ENCODE measurements at regions not wholly inside any gene's neighbourhood (a gene's known extent, or its start where the extent isn't known, plus 50 kb on each side); places are given as distances from the start of the nearest gene placed in this dataset.

DNA sequence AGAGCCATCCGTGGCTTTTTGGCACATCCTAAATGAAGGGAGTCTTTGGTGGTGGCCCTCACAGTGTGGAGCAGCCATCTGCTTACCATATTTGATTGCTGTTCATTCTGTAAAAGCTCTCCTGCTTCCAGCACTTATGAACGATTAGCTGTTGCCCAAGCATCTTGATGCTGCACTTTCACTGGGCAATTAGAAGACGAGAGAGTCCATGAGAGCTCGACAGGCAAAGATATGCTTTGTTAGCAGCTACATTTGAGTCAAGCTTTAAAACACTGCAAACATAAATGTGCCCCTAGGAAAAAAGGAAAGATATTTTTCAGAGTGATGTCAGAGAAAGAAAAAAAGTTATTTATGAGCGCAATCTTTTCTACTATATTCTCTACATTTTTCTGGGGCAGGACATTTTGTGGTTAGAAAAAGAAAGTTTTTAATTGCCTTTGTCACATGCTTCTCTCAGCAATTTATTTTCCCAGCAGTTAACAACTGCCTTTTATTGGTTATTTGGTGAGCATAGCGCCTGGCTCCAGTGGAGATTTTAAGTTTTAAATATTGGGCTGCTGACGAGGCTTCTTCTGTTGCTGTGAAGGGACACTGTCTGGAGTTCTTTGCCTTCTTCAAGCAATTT is 468.4 kb downstream of the C3orf38 start:
- no peak for ATAC-seq
- RAD21 ChIA-PET (ENCODE audit: unreplicated experiment), result no interaction called here
- Histone ChIP-seq H3K27me3 (replicated peaks in 1 of 2; ENCODE audit: control insufficient read depth in 2 of 2, insufficient read depth in 2 of 2, low read length in 1 of 2) (no peaks in the 10 kb centered on the region), H4K20me1 (ENCODE audit: control insufficient read depth, insufficient read depth) (no peaks in the 10 kb centered on the region), H3K4me2 (ENCODE audit: control insufficient read depth, insufficient read depth) (no peak overlapping the region), H3K79me2 (ENCODE audit: control insufficient read depth, insufficient read depth, low read length) (no peaks in the 10 kb centered on the region), H3K4me3 (no peak overlapping the region), H3K36me3 (ENCODE audit: control insufficient read depth in 2 of 2, insufficient read depth in 2 of 2, low read length in 1 of 2) (no peaks in the 10 kb centered on the region), H3K9ac (ENCODE audit: control insufficient read depth, insufficient read depth, low read length) (no peak overlapping the region), H2AFZ (ENCODE audit: control insufficient read depth, low read depth, low read length) (no peak overlapping the region), H3K4me1 (ENCODE audit: control insufficient read depth, insufficient read depth, low read length) (no peaks in the 10 kb centered on the region), H3K27ac (ENCODE audit: control insufficient read depth, insufficient read depth) (no peak overlapping the region), H3K9me3 (replicated peaks; ENCODE audit: control insufficient read depth, insufficient read depth, low read length) (no peaks in the 10 kb centered on the region)
- POLR2A ChIA-PET, result no interaction called here
- in situ Hi-C loops (cut with MboI) (no loop called here), intact Hi-C loops (cut with micrococcal nuclease; ENCODE audit: unreplicated experiment) (no loop called here)
- WGBS (ENCODE audit: insufficient coverage, insufficient replicate concordance, low lambda C conversion rate, missing lambda C conversion rate), result 21% methylated on average over 7 of the region's 7 CpGs
- SMC1A ChIA-PET (ENCODE audit: uncharacterized antibody, unreplicated experiment), result interaction anchor here (0.8 kb wide), 1 partner anchor 32 kb away, joined by 3 read pairs; no protein-coding TSS in a partner anchor
- CTCF ChIA-PET, result no interaction called here
- FAIRE-seq, result no peak
- BruUV-seq (replicated peaks), result no TSS peak
- TF ChIP-seq SMAD1 (IDR thresholded peaks at IDR 0.05; ENCODE audit: low read depth, partially characterized antibody) (no peak), BHLHE40 (IDR thresholded peaks at IDR 0.05; ENCODE audit: borderline replicate concordance in 1 of 2, low read depth in 2 of 2, low read length in 1 of 2) (no peak), NR2C2 (IDR thresholded peaks at IDR 0.05; ENCODE audit: borderline replicate concordance, control insufficient read depth, insufficient read length, low read depth) (no peak), ZNF24 (IDR thresholded peaks at IDR 0.05) (no peak), BCL11A (IDR thresholded peaks at IDR 0.05; ENCODE audit: low read depth, low read length) (no peak), POLR2A (IDR thresholded peaks at IDR 0.05; ENCODE audit: low read depth, low read length) (no peak), HDAC6 (IDR thresholded peaks at IDR 0.05; ENCODE audit: unreplicated experiment) (no peak), MXI1 (IDR thresholded peaks at IDR 0.05; ENCODE audit: low read depth, low read length) (no peak), ATF7 (IDR thresholded peaks at IDR 0.05; ENCODE audit: low read depth) (no peak), CREM (IDR thresholded peaks at IDR 0.05; ENCODE audit: low read depth) (no peak)
- TF ChIP-seq, protein P1, sequence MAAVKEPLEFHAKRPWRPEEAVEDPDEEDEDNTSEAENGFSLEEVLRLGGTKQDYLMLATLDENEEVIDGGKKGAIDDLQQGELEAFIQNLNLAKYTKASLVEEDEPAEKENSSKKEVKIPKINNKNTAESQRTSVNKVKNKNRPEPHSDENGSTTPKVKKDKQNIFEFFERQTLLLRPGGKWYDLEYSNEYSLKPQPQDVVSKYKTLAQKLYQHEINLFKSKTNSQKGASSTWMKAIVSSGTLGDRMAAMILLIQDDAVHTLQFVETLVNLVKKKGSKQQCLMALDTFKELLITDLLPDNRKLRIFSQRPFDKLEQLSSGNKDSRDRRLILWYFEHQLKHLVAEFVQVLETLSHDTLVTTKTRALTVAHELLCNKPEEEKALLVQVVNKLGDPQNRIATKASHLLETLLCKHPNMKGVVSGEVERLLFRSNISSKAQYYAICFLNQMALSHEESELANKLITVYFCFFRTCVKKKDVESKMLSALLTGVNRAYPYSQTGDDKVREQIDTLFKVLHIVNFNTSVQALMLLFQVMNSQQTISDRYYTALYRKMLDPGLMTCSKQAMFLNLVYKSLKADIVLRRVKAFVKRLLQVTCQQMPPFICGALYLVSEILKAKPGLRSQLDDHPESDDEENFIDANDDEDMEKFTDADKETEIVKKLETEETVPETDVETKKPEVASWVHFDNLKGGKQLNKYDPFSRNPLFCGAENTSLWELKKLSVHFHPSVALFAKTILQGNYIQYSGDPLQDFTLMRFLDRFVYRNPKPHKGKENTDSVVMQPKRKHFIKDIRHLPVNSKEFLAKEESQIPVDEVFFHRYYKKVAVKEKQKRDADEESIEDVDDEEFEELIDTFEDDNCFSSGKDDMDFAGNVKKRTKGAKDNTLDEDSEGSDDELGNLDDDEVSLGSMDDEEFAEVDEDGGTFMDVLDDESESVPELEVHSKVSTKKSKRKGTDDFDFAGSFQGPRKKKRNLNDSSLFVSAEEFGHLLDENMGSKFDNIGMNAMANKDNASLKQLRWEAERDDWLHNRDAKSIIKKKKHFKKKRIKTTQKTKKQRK (IDR thresholded peaks at IDR 0.05; ENCODE audit: low read depth, low read length), result no peak
- TF ChIP-seq, protein P2, sequence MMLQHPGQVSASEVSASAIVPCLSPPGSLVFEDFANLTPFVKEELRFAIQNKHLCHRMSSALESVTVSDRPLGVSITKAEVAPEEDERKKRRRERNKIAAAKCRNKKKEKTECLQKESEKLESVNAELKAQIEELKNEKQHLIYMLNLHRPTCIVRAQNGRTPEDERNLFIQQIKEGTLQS (IDR thresholded peaks at IDR 0.05; ENCODE audit: borderline replicate concordance, extremely low read depth, low read depth, low read length), result no peak
- TF ChIP-seq, protein P3, sequence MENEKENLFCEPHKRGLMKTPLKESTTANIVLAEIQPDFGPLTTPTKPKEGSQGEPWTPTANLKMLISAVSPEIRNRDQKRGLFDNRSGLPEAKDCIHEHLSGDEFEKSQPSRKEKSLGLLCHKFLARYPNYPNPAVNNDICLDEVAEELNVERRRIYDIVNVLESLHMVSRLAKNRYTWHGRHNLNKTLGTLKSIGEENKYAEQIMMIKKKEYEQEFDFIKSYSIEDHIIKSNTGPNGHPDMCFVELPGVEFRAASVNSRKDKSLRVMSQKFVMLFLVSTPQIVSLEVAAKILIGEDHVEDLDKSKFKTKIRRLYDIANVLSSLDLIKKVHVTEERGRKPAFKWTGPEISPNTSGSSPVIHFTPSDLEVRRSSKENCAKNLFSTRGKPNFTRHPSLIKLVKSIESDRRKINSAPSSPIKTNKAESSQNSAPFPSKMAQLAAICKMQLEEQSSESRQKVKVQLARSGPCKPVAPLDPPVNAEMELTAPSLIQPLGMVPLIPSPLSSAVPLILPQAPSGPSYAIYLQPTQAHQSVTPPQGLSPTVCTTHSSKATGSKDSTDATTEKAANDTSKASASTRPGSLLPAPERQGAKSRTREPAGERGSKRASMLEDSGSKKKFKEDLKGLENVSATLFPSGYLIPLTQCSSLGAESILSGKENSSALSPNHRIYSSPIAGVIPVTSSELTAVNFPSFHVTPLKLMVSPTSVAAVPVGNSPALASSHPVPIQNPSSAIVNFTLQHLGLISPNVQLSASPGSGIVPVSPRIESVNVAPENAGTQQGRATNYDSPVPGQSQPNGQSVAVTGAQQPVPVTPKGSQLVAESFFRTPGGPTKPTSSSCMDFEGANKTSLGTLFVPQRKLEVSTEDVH (IDR thresholded peaks at IDR 0.05; ENCODE audit: low read depth, partially characterized antibody), result no peak
- TF ChIP-seq, protein P4, sequence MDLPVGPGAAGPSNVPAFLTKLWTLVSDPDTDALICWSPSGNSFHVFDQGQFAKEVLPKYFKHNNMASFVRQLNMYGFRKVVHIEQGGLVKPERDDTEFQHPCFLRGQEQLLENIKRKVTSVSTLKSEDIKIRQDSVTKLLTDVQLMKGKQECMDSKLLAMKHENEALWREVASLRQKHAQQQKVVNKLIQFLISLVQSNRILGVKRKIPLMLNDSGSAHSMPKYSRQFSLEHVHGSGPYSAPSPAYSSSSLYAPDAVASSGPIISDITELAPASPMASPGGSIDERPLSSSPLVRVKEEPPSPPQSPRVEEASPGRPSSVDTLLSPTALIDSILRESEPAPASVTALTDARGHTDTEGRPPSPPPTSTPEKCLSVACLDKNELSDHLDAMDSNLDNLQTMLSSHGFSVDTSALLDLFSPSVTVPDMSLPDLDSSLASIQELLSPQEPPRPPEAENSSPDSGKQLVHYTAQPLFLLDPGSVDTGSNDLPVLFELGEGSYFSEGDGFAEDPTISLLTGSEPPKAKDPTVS (IDR thresholded peaks at IDR 0.05; ENCODE audit: low read depth, low read length), result no peak
- no peak for DNase-seq (ENCODE audit: low read depth, low spot score)

All from GM12878 (cell line).